ENCODE measurements at regions not wholly inside any gene's neighbourhood (a gene's known extent, or its start where the extent isn't known, plus 50 kb on each side); places are given as distances from the start of the nearest gene placed in this dataset.

DNA sequence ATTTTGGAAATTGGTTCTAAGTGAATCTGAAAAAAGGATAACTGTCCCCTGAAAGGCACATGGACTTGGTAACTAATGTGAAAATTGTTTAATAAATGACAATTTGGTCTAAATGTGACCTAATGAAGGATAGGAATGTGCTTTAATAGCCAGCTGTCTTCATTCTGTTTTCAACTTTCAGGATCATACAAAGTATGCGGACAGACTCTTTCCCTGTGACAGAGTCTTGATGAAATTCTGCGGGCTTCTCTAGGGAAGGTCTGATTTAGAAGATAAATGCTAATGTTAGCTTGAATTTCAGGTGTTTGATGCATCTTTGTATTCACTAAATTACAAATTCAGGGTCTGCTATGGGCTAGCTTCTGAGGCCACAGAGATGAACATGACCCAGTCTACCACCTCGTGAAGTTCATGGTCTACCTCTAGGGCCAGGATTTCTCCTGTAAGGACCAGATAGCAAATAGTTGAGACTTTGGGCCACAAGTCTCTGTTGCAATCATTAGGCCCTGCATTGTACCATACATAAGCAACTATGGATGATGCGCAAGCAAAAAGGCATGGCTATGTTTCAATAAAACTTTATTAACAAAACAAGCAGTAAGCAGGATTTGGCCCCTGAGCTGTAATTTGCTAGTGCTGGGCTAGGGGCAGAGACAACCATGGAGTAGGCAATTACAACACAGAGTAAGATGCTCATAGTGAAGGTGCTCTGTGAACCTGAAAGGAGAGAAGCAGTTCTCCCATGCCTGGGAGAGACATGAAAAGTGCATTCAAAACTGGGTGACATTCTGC lies 368.6 kb downstream of the INHBA start:
- no peak for DNase-seq

- no peak for DNase-seq
Measured at GRCh38 chr7:41333511-41333910, 369.4 kb downstream of the INHBA start.

DNA sequence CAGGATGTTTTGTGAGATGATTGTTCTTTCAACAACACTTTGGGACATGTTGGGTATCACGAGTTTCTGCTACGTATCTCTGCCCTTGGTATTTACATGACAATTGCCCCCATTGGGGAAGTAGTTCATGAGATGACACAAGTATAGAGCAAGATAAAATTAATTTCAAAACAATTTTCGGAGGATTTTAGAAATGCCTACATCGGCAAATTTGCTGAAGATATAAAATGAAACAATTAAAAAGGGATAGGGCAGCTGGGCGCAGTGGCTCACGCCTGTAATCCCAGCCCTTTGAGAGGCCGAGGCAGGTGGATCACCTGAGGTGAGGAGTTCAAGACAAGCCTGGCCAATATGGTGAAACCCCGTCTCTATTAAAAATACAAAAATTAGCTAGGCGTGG lies 371.7 kb downstream of the INHBA start:
- no peak for DNase-seq

- no peak for DNase-seq
Measured at GRCh38 chr7:41328544-41328943, 374.3 kb downstream of the INHBA start.

DNA sequence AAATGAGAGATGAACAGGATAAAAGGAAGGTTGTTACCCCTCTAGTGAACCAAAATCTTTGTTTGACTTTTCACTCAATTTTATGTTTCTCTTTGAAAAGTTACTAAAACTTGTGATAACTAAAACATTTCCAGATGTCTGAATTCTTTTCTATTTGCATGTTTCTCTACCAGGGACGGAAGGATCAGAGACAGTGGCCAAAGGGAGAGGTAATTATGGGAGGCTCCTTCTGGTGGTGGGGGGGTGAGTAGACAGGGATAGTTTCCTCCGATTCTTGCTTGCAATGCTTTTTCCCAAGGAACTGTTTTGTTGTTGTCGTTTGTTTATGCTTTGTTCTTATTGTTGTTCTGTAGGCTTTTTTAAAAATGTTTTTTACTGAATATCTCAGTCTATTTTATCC lies 374.8 kb downstream of the INHBA start:
- DNase-seq, result no peak

- DNase-seq, result no peak
Measured at GRCh38 chr7:41326616-41327015, 376.3 kb downstream of the INHBA start.

DNA sequence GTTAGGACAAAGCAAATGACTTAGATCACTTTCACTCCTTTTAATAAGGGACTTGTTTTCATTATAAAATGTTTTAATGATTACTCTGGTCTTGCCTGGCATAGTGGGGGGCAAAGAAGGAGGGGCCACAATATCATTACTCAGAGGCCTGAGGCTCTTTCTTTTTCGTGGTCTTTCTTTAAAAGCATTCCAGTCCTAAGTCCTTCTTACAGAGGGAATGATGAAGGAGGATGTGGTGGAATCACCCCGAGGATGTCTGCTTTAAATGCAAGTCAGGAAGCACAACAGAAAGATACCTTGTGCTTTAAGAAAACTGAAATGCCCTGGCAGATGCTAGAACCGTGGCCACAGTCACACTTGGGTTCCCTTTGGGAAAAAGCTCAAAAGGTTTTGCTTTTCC lies 379.1 kb downstream of the INHBA start:
- DNase-seq, result no peak

DNA sequence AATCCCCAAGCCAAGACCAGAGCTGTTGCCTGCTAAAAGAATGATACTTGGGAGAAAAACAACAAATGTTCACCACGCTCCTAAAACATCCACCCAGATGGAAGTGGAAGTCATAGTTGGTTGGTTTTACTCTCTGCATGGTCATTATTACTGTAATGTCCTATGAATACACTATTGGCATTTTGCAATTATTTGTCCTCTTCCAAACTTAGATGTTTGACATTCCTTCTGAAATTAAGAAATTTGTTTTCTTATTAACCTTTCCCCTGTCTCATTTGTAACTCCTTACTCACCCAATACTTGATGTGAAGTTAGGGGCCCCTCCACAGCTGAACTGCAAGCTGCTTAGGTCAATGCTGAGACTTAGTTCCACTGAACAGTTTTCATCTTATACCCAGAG lies 383.3 kb downstream of the INHBA start:
- no peak for DNase-seq

- DNase-seq, result no peak
Measured at GRCh38 chr7:41316410-41316809, 386.5 kb downstream of the INHBA start.

DNA sequence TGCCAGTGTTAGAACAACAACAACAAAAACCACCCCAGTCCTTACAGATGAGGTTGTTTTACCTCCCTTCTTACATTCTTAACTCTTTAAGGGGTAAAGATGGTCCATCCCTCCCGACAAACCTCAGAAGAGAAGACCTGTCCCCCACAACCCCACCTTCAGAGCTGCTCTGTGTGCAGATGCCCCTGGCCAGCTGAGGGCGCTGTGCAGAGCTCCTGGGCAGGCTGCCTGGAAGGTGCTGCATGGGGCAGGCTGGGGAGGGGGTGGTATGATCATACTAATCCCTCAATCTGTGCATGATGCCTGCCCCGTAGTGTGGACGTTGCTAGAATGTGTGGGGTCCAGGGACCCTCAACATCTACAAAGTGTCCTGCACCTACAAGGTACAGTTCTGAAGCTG lies 387.1 kb downstream of the INHBA start:
- no peak for DNase-seq

DNA sequence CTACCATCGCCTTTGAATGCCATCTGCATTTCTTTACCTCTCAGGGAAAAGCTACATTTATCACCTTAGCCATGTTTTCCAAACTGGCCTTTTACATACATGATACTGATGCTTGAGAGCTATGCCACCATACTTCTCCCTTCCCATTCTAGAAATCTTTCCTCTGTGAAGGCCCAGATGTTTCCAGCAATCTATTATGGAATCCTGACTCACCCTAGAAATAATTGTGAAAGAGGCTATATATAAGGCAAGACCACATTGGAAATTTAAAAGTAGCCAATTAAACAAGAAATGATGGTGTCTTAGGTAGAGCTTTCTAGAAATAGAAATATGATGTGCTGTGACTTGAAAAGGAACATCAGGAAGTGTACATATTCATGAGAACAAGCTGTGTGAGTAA lies 389.7 kb downstream of the INHBA start:
- DNase-seq, result no peak

- no peak for DNase-seq
Measured at GRCh38 chr7:41312235-41312634, 390.7 kb downstream of the INHBA start.

DNA sequence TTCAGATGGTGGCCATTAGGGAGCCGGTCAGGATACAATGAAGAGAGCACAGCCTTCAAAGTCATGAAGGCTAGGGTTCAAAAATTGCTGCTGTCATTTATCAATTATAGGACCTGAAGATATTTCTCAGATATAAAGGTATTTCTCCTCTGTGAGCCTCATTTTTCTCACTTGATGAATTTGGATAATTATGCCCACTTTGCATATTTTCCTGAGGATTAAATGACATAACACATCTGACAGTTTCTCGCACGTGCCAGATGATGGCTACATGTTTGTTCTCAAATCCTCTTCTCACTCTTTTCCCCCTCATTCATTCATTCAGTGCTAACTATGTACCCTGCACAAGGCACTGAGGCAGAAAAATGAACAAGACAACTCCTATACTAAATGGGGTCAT lies 391.6 kb downstream of the INHBA start:
- DNase-seq, result no peak

GRCh38 chr7:41306486-41306885 lies 396.4 kb downstream of the INHBA start:
- no peak for DNase-seq

DNA sequence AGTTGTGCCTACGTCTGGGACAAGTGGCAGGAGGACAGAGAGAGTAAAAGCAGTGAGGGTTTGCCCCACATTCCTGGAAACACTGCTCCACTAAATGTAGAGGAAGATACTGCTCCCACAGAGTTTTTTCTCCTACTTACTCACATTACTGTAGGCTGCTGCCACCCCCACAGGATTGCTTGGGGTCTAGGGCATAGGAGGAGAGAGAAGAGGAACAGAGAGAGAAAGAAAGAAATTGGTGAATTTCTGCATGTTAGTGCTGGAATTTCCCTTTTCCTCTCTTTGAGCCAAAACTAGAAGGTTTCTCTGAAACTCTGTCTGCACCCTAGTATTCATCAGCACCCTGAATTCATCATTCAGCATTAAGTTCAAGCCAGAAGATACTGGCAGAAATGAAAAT lies 397.9 kb downstream of the INHBA start:
- DNase-seq, result no peak

- DNase-seq, result no peak
Measured at GRCh38 chr7:41303709-41304108, 399.2 kb downstream of the INHBA start.

DNA sequence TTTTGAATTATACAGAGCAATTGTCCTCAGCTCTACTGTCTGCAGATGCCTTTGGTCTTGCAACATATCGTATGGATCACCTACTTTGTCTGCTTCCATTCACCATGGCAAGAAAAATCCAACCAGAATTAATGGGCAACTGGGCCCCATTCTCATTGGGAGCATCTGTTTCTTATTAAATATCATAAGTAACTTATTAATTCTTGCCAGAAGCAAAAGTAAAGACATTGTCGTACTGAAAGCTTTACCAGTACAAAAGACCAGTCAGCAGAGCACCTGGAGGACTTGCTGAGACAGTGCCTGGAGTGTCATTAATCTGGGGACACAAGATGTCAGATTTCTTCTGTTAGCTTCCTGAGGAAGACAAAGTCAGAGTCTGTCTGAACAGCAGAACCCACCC lies 404.5 kb downstream of the INHBA start:
- no peak for DNase-seq

- no peak for DNase-seq
Measured at GRCh38 chr7:41297166-41297565, 405.7 kb downstream of the INHBA start.

DNA sequence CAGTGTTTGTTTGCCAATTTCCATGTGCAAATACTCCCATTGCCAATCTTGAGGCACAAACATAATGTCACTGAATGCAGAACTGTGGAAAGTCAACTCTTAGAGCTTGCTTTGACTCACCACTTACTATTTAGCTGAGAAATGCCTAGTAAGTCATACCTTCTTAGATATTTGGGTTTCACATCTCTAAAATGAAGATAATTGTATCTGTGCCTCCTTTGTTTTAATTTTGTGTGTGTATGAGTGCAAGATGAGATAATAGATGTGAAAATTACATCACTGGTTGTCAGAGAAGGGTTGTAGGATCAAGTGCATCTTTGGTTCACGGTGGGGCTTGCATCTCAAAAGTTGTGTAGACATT lies 407.5 kb downstream of the INHBA start:
- no peak for DNase-seq

DNA sequence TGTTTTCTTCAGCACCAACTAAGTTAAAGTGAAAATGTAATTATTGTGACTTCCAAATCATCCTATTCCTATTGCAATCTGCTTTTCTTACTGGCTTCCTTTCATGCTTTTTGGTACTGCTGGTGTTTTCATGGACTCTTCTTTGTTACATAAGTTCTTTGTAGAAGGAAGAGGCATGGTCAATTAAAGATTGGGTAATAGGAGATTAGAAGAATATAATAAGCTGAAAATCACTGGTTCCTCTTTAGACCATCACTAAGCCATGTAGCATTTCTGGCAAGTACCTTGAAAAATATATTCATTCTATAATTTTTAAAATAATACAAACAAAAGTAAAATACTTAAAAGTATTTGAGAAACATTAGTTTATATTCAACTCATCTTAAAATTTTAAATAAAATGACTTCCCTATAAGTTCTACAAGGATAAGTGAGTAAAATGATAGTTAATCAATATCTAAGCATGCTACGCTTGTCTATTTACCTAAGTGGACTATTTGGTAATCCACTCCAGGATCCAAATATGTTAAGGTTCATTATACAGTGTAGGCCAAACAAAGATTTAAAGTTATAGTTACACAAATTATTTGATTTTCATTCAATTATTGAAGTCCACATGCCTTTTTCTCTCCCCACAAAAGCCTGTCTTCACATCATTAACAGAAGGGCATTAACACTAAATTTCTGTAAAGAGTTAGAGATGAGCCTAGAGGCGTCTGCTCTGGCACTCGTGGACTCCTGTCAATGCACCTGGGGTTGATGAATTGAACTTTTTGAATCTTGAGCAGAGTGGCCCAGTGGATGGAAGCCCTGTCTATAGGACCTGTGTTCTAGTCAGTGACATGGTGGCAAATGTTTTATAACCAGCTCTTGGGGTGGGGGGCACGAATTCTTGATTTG lies 408.1 kb downstream of the INHBA start:
- no peak for DNase-seq

GRCh38 chr7:41292487-41292886 lies 410.4 kb downstream of the INHBA start:
- no peak for DNase-seq

- no peak for DNase-seq
Measured at GRCh38 chr7:41287559-41288335, 415.1 kb downstream of the INHBA start.

DNA sequence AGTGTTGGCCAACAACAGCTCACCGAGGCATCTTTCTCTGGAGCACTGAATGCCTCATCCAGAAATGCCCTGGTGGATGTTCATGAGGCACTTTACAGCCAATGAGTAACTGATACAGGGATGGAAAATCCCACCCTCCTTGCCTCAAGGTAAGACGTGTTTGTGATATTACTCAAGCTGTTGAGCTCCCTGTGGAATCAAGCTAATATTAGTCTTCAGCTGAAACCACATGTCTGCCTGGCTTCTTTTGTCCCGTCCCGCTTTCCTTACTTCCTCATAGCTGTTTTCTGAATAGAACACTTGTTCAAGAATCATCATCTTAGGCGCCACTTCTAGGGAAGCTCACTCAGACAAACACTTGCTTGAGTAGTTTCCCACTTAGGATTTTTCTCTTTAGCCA lies 422.4 kb downstream of the INHBA start:
- DNase-seq, result no peak

- DNase-seq, result no peak
Measured at GRCh38 chr7:41277561-41277960, 425.3 kb downstream of the INHBA start.
